ENCODE measurements at regions not wholly inside any gene's neighbourhood (a gene's known extent, or its start where the extent isn't known, plus 50 kb on each side); places are given as distances from the start of the nearest gene placed in this dataset.

DNA sequence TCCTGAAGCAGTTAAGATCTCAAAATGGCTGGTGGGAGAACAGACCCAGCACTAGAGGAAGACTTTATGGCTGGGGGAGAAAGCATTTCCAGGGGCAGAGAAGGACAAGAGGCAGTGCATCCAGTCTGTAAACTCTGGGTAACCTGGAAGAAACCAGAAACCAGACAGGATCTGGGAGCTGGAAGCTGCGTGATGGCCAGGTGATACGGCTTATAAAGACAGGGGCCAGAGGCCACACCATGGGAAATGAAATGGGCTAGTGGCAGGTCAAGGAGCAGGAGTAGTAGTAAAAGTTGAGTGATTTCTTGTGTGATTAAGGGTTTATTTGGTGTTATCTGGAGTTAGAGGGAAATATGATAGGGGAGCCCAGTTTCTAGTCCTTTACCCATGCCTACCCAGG is 144.7 kb upstream of the ARRDC4 start:
- no peak for DNase-seq
- Histone ChIP-seq H3K9me3 (replicated peaks; ENCODE audit: insufficient read depth, low read length) (no peaks in the 10 kb centered on the region), H4K20me1 (ENCODE audit: insufficient read depth, low read length) (no peaks in the 10 kb centered on the region), H3F3A (ENCODE audit: insufficient read depth, low read length) (no peaks in the 10 kb centered on the region), H3K27ac (ENCODE audit: low read length) (no peak overlapping the region), H2AFZ (ENCODE audit: low read length) (no peak overlapping the region), H3K27me3 (replicated peaks; ENCODE audit: insufficient read depth, low read length) (no peaks in the 10 kb centered on the region), H3K4me1 (ENCODE audit: low read length) (no peaks in the 10 kb centered on the region), H3K36me3 (replicated peaks; ENCODE audit: insufficient read depth, low read length) (no peaks in the 10 kb centered on the region), H3K4me2 (ENCODE audit: low read depth, low read length) (no peak overlapping the region), H3K4me3 (ENCODE audit: low read length) (no peak overlapping the region), H3K9me2 (replicated peaks; ENCODE audit: insufficient read depth, low read length) (no peaks in the 10 kb centered on the region), H3K79me2 (ENCODE audit: low read length) (no peaks in the 10 kb centered on the region), H3K9ac (ENCODE audit: low read length) (no peak overlapping the region)
- TF ChIP-seq, protein P1, sequence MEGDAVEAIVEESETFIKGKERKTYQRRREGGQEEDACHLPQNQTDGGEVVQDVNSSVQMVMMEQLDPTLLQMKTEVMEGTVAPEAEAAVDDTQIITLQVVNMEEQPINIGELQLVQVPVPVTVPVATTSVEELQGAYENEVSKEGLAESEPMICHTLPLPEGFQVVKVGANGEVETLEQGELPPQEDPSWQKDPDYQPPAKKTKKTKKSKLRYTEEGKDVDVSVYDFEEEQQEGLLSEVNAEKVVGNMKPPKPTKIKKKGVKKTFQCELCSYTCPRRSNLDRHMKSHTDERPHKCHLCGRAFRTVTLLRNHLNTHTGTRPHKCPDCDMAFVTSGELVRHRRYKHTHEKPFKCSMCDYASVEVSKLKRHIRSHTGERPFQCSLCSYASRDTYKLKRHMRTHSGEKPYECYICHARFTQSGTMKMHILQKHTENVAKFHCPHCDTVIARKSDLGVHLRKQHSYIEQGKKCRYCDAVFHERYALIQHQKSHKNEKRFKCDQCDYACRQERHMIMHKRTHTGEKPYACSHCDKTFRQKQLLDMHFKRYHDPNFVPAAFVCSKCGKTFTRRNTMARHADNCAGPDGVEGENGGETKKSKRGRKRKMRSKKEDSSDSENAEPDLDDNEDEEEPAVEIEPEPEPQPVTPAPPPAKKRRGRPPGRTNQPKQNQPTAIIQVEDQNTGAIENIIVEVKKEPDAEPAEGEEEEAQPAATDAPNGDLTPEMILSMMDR (IDR thresholded peaks at IDR 0.05; ENCODE audit: low read length), result no peak
- TF ChIP-seq EZH2 (optimal IDR thresholded peaks at IDR 0.05; ENCODE audit: low read depth, low read length), result no peak
- TF ChIP-seq EZH2phosphoT487 (IDR thresholded peaks at IDR 0.05; ENCODE audit: low read length), result no peak

DNA sequence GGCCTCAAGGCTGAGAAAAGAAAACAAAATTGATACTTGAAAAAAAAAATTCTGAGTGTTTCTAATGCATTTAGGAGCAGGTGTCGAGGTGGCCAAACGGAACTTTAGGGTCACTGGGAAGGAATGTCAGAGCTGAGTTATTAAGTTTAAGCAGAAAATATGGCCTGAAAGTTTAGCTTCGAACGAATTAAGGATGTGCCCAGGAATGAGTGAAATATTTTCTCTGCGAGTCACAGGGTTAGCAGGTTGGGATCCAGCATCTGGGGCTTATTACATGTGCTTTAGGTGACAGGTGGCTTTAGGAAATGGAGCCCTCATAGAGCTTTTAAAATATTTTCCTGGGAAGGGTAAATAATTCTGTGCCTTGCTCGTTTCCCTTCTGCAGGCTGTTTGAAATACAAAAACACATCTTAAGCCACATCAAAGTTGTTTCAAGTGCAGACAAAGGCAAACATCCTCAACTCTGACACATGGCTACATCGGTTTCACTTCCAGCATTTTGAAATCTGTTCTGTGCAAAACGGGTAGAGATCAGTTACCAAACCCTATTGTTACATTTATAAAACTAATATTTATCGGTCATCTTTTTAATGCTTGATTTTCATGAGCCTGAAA is 143.1 kb upstream of the ARRDC4 start:
- Histone ChIP-seq H3K79me2 (ENCODE audit: low read length) (no peaks in the 10 kb centered on the region), H3F3A (ENCODE audit: insufficient read depth, low read length) (no peaks in the 10 kb centered on the region), H3K9ac (ENCODE audit: low read length) (no peak overlapping the region), H2AFZ (ENCODE audit: low read length) (0 out of 2 replicates have a peak overlapping the region, but pooled peaks have one; percentile 14), H3K4me1 (ENCODE audit: low read length) (no peaks in the 10 kb centered on the region), H3K4me2 (ENCODE audit: low read depth, low read length) (peak overlapping the region; percentile 38), H4K20me1 (ENCODE audit: insufficient read depth, low read length) (no peaks in the 10 kb centered on the region), H3K4me3 (ENCODE audit: low read length) (peak overlapping the region; percentile 23; the same call in 1 of the 2 replicates), H3K9me3 (replicated peaks; ENCODE audit: insufficient read depth, low read length) (no peaks in the 10 kb centered on the region), H3K27me3 (replicated peaks; ENCODE audit: insufficient read depth, low read length) (no peaks in the 10 kb centered on the region), H3K27ac (ENCODE audit: low read length) (peak overlapping the region; percentile 21; the same call in 1 of the 2 replicates), H3K9me2 (replicated peaks; ENCODE audit: insufficient read depth, low read length) (no peaks in the 10 kb centered on the region), H3K36me3 (replicated peaks; ENCODE audit: insufficient read depth, low read length) (no peaks in the 10 kb centered on the region)
- TF ChIP-seq EZH2 (optimal IDR thresholded peaks at IDR 0.05; ENCODE audit: low read depth, low read length) (no peak), EZH2phosphoT487 (IDR thresholded peaks at IDR 0.05; ENCODE audit: low read length) (no peak)
- TF ChIP-seq, protein P1 (IDR thresholded peaks at IDR 0.05; ENCODE audit: low read length), result no peak
- peak; percentile 53 for DNase-seq

DNA sequence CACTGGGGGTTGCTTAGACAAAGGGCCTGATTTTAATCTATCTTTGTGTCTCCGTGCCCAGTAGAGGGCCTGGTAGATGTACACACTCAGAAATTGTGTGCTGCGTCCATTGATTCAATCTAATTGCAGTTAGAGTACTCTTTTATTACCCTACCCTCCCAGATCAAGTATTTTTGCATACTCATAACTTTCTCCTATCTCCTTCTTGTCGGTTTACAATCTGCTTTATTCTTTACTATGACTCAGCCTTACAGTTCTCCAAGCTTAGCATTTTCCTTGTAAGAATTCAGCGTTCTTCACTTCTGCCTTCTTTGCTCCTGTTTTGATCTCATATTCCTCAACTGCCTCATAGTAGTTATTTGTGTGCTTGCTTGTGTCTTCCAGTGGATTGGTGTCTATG is 124.5 kb upstream of the ARRDC4 start:
- Histone ChIP-seq H3K4me2 (ENCODE audit: low read depth, low read length) (no peak overlapping the region), H3K79me2 (ENCODE audit: low read length) (no peaks in the 10 kb centered on the region), H3K27me3 (replicated peaks; ENCODE audit: insufficient read depth, low read length) (no peaks in the 10 kb centered on the region), H3K27ac (ENCODE audit: low read length) (no peak overlapping the region), H3K9me3 (replicated peaks; ENCODE audit: insufficient read depth, low read length) (no peaks in the 10 kb centered on the region), H4K20me1 (ENCODE audit: insufficient read depth, low read length) (no peaks in the 10 kb centered on the region), H3K4me1 (ENCODE audit: low read length) (no peaks in the 10 kb centered on the region), H3K36me3 (replicated peaks; ENCODE audit: insufficient read depth, low read length) (no peaks in the 10 kb centered on the region), H2AFZ (ENCODE audit: low read length) (no peak overlapping the region), H3K9ac (ENCODE audit: low read length) (no peak overlapping the region), H3F3A (ENCODE audit: insufficient read depth, low read length) (no peaks in the 10 kb centered on the region), H3K4me3 (ENCODE audit: low read length) (no peak overlapping the region), H3K9me2 (replicated peaks; ENCODE audit: insufficient read depth, low read length) (no peaks in the 10 kb centered on the region)
- no peak for DNase-seq
- TF ChIP-seq EZH2 (optimal IDR thresholded peaks at IDR 0.05; ENCODE audit: low read depth, low read length) (no peak), EZH2phosphoT487 (IDR thresholded peaks at IDR 0.05; ENCODE audit: low read length) (no peak)
- TF ChIP-seq, protein P1 (IDR thresholded peaks at IDR 0.05; ENCODE audit: low read length), result no peak

All from MM.1S (cell line).